ENCODE measurements at regions not wholly inside any gene's neighbourhood (a gene's known extent, or its start where the extent isn't known, plus 50 kb on each side); places are given as distances from the start of the nearest gene placed in this dataset.
"Not testable (repeated sequence)": the region's sequence is repeated elsewhere in the genome, so short reads cannot be mapped to it uniquely, and the experiment has no call there.

GRCh38 chr12:75650100-75650499 is 138.7 kb upstream of the KRR1 start:
- no peak for DNase-seq (ENCODE audit: low read depth)
- no peak overlapping the region for H3K4me3 ChIP-seq (ENCODE audit: low read depth, low read length)
- TF ChIP-seq CTCF (conservative IDR thresholded peaks at IDR 0.05; ENCODE audit: low read depth, low read length): no peak

- no peak for DNase-seq (ENCODE audit: low read depth)
- no peak for TF ChIP-seq CTCF (conservative IDR thresholded peaks at IDR 0.05; ENCODE audit: low read depth, low read length)
- no peak overlapping the region for H3K4me3 ChIP-seq (ENCODE audit: low read depth, low read length)
Measured at GRCh38 chr12:75648856-75649255, 137.4 kb upstream of the KRR1 start.

- no peak overlapping the region for H3K4me3 ChIP-seq (ENCODE audit: low read depth, low read length)
- DNase-seq (ENCODE audit: low read depth): no peak
- TF ChIP-seq CTCF (conservative IDR thresholded peaks at IDR 0.05; ENCODE audit: low read depth, low read length): no peak
Measured at GRCh38 chr12:75646329-75647210, 135.2 kb upstream of the KRR1 start.

- no peak for DNase-seq (ENCODE audit: low read depth)
- no peak for TF ChIP-seq CTCF (conservative IDR thresholded peaks at IDR 0.05; ENCODE audit: low read depth, low read length)
Measured at GRCh38 chr12:75644472-75645072, 133.2 kb upstream of the KRR1 start.

GRCh38 chr12:75643119-75643518 is 131.7 kb upstream of the KRR1 start:
- H3K4me3 ChIP-seq (ENCODE audit: low read depth, low read length); DNase-seq (ENCODE audit: low read depth): not testable (repeated sequence)

More at GRCh38 chr12:75644472-75645072, 133.2 kb upstream of the KRR1 start:
- H3K4me3 ChIP-seq (ENCODE audit: low read depth, low read length): no peak overlapping the region

- DNase-seq (ENCODE audit: low read depth): no peak
- TF ChIP-seq CTCF (conservative IDR thresholded peaks at IDR 0.05; ENCODE audit: low read depth, low read length): no peak
- H3K4me3 ChIP-seq (ENCODE audit: low read depth, low read length): no peak overlapping the region
Measured at GRCh38 chr12:75642226-75642625, 130.8 kb upstream of the KRR1 start.

GRCh38 chr12:75641031-75641780 is 129.8 kb upstream of the KRR1 start:
- peak; percentile 78 for DNase-seq (ENCODE audit: low read depth)
- H3K4me3 ChIP-seq (ENCODE audit: low read depth, low read length): no peak overlapping the region
- peak; percentile 3 for TF ChIP-seq CTCF (conservative IDR thresholded peaks at IDR 0.05; ENCODE audit: low read depth, low read length)
